GM18508 (cell line): ENCODE measurements at regions not wholly inside any gene's neighbourhood (a gene's known extent, or its start where the extent isn't known, plus 50 kb on each side); places are given as distances from the start of the nearest gene placed in this dataset.

Source experiments
- ATAC-seq: cut with Tn5 transposase; IDR thresholded peaks from one replicate; pipeline ENCODE4 v1.9.1; 2021; ENCODE audit warnings: moderate number of reproducible peaks; ENCODE audit not compliant: insufficient read depth, unreplicated experiment

GRCh38 chr1:172751683-172752082, 92.8 kb downstream of the FASLG start:
- ATAC-seq: no peak

DNA sequence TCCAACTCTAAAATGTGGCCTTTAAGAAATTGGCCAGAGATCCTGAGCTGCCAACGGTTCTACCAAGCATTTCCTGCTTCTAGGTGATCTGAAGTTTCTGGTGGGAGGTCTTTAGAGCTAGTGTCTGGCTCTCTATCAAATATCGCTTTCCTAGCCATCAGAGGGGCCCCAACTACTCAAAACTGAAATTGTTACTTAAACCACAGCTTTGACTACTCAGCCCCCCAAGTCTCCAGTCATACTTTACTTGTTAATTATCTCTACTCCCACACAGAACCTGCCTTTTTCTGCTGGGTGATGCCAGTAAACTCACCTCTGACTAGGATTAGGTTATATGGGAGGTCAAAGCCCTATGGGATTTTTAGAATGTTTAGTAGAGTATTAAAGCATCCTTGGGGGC, 95.1 kb downstream of the FASLG start:
- no peak for ATAC-seq

DNA sequence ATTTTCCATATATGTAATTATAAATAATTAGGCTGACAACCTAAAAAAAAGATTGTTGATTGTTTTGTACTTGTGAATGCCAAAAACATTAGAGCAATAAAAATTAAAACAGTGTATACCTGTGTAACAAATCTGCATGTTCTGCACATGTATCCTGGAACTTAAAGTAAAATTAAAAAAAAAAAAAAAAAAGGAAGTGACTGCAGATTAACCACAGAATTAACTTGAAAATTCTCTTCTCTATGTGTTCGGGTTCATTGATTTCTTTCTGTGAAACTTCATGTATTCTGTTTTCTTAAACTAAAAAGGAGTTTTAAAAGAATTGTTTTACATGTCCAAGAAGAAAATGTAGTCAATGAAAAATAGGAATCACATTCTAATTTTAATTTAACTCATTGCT, 95.7 kb downstream of the FASLG start:
- ATAC-seq: no peak

DNA sequence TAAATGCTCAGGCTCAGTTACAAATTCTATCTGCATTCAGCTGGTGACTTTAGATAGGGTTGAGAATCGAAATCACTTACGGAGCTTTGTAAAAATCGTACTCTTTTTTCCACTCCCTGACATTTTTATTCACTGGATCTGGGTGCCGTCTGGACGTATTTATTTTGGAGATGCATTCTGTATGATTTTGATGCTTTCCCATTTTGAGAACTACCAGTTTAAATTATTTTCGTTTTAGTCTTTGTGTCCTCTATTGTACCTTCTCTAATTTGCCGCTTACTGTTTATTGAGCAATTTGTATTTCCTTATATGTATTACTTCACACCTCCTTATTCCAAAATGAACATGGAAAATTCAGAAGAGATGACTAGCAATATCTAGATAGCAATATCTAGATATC, 96.2 kb downstream of the FASLG start:
- ATAC-seq: no peak

DNA sequence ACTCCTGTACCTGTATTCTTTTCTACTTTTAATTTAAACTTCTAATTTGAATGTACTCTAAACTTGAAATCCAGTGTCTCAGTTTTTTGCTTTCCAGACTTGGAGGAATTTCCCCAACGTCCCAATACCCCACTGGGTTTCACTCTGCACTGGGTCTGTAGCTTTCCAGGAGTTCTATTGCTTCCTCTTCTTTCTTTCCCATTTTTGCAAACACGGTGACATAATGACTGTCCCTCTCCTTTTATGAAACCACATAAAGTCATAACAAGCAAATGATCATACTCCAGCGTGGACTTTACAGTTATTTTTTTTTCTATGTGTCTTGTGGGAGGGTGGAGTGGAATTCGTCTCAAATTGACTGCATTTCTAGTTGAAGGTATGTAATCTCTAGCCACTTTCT, 97.1 kb downstream of the FASLG start:
- ATAC-seq: no peak

GRCh38 chr1:172758259-172758658, 99.4 kb downstream of the FASLG start:
- no peak for ATAC-seq

GRCh38 chr1:172760121-172760520, 101.2 kb downstream of the FASLG start:
- no peak for ATAC-seq

DNA sequence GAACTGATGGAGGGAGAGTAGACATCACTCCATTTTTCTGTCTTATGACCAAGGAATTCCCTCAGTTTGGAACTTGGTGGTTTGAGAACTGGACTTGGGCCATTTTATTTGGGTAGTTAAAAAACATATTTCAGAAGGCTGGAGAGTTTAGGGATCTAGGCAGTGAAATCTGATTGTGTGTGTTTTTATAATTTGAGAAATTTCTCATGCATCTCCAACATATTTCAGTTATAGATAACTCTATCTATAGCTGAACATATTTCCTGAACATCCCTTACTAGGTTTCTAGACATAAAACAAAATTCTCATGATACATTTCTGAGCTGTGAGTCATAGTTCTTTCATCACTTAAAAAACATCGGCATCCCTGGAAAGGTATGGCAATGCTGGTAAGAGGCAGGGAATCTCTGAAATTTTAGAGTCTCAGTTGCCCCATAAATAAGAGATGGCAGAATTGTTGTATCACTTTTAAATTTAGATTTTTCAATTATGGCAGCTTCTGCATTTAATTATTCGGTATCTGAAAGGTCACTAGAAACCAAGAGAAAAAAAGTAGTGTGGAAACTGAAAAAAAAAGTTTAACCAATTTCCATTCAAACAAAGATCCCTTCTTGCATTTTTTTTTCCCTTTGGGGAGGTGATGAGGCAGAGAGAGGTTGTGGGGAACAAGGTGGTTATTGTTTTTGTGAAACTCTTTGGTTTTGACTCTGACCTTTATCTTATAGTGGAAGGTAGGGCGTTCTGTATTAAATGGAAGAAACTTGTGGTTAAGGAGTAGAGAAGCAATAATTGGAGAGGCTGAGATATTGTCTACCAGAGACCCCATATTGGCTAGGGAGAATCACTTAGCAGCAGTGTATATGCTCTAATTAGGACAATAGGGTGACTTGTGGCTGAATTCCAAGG, 102.9 kb downstream of the FASLG start:
- ATAC-seq: no peak

DNA sequence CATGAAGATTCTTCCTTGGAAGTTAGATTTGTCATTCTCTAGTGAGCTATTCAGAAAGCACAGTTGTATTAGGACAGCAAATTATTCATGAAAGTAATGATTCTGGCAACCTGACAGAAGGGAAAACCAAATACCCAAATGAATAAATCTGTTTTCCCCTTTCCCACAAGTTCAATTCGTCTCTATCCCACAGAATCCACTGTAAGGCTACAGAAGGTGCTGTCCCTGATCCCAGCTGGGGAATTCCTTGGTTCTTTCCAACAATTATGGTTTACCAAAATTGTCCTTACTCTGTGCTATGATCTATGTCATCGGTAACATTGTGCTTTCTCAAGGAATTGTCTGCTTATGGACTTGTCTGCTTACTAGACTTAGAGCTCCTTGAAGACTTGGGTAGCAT, 104.2 kb downstream of the FASLG start:
- no peak for ATAC-seq

DNA sequence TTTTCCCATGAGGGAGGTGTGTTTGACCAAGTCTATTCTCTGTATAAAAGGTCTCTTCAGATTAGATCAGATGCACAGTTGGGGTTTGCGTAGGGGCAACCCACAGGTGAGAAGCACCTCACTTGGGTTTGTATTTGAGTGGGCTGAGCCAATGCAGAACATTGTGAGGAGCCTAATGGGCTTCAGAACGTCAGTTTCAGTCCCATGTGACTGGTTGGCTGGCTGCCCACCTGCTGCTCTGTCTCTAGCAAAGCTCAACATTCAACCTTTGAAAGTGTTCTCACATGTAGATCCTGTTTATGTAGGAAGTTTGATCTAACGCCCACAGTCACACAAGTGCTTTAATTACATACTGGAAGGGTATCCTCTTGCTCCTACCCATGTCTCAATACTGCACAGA, 105.5 kb downstream of the FASLG start:
- ATAC-seq: no peak

DNA sequence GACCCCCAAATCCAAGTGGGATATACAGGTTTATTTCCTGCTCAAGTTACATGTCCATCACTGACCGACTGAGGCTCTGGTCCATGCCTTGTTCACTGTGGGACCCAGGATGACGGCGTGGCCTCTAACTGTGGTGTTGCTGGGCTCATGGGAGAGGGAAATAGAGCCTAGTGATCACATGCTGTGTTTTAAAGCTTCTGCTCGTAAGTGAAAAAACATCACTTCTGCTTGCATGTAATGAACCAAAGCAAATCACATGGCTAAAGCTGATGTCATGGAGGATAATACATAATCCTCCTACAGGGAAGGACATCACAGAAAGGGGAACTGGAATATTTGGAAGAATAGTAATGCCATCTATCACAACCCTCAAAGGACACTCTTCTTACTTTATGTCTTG, 107.6 kb downstream of the FASLG start:
- no peak for ATAC-seq

GRCh38 chr1:172770071-172770470, 111.2 kb downstream of the FASLG start:
- ATAC-seq: no peak

- ATAC-seq: no peak
Measured at GRCh38 chr1:172774561-172774960, 115.7 kb downstream of the FASLG start.

- ATAC-seq: no peak
Measured at GRCh38 chr1:172775606-172776005, 116.7 kb downstream of the FASLG start.

DNA sequence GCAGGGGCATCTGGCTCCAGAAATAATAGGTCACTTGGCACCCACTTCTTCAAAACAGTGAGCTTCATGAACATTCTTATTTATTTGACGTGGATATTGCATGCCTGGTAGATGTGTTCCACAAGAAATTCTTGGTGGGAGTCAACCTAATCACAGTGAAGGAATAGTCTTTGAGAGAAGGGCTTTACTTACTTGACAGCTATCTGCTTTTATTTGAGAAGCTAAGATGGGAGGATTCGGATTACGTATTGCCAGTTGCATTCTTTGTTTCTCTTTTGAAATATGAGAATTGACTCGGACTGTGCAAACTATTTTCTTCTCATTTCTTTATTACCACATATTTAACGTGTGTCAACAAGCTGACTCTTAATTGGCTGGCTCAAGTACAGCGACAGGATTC, 117.2 kb downstream of the FASLG start:
- no peak for ATAC-seq

DNA sequence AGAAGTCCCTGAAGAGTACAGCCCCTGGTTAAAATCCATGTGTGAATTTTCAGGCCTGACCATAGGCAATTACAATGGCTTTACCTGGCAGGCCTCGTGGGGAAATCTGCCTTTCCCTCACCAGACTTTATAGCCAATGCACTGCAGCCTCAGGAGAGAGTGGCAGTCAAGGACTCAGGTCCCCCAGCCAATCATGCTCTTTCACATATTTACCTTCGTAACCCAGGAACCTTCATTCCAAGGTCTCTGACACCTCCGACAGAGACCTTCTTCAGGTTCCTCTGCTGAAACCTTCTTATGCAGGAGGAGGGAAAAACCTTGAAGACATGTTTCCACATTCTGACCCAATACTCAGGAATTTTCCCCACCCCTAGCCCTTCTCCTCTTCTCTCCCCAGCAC, 118.9 kb downstream of the FASLG start:
- no peak for ATAC-seq

DNA sequence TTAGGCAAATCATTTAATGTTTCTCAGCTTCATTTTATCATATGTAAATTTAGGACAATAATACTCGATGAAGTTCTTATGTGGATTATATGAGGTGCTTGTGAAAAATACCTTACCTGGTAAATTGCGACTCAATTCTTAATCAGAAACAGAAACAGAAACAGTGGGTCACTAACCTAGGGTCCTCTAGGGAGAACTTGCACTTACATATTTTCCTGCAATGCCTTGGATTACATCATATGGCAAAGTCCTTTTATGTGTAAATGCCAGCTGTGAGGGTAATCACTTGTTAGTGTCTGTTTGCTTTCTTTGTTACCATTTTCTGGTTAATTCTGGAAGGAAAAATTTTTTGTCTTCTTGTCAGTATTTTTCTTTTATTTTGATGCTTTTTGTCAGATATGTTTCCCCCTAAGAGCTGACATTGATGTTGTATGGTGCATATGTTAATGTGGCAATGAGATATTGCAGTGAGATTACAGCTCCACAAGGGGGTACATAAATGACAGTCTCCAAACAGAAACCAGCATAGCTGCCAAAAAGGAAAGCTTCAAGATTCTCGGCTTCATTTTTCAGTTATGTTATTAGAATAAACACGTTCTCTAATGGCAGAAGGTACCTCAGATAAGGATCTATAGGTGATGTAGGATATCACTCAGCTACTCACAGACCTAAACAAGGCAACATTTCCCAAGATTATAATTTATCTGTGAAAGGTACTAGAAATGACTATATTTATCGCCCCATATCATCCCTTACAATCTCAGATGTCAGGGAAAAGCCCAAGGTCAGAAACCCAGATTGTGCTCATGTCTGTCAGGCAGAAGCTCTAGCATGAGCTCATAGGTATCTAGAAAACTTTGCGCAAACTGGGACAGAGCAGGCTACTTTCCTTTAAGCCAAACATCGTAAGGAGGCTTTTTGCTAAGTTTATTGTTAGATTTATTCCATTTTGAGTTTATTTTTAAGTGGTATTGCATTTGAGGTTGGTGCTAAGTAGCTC, 119.9 kb downstream of the FASLG start:
- peak; percentile 74 for ATAC-seq

- ATAC-seq: no peak
Measured at GRCh38 chr1:172779491-172779890, 120.6 kb downstream of the FASLG start.

DNA sequence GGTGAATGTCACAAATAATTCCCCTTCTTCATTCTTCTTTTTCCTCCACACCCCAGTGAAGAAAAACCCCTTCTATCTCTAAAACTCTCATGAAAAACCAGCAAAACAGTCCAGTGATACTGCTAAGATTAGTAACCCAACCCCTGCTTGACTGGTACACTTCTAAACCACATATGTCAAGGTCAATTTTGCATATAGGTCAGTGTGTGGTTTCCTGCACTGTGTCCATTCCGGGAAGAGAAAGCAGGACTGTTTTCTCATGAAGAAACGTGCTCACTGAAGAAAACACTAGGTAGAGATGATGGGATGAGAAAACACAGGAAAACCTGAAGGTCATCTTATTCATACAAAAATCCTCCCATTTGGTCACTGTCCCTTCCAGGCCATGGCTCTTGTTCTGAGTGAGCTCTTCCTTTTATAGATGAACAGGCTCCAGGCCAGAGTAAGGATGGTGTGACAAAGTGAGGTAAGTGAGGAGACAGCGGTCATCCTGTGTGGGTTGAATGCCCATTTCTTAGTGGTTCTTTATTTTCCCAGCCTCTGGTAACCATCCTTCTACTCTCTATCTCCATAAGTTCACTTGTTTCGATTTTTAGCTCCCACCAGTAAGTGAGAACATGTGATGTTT, 122.7 kb downstream of the FASLG start:
- ATAC-seq: peak; percentile 42

- ATAC-seq: no peak
Measured at GRCh38 chr1:172789840-172790239, 130.9 kb downstream of the FASLG start.

- ATAC-seq: no peak
Measured at GRCh38 chr1:172790245-172790644, 131.3 kb downstream of the FASLG start.
